ENCODE measurements at regions not wholly inside any gene's neighbourhood (a gene's known extent, or its start where the extent isn't known, plus 50 kb on each side); places are given as distances from the start of the nearest gene placed in this dataset.

DNA sequence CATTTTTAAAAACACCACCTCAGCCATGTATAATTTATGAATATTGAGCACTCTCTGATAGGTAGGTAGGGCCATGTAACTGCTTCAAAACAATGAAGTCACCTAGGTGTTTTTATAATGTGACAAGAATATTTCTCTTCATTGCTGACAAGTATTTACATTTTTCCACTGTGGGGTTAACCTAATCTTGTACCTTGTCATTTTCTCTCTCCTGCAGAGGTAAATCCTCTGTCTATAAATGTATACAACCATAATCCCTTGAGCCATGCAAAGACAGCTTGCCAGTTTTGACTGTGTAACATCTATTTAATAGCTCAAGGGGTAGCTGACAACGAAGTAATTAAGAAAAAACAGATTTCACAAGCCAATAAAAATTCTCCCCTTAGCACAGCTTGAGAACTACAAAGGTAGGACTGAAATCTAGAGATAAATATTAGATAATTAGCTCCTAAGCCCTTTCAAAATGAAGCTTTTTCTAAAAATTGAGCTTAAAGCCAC, 137.6 kb upstream of the POGK start:
- no peak for DNase-seq

DNA sequence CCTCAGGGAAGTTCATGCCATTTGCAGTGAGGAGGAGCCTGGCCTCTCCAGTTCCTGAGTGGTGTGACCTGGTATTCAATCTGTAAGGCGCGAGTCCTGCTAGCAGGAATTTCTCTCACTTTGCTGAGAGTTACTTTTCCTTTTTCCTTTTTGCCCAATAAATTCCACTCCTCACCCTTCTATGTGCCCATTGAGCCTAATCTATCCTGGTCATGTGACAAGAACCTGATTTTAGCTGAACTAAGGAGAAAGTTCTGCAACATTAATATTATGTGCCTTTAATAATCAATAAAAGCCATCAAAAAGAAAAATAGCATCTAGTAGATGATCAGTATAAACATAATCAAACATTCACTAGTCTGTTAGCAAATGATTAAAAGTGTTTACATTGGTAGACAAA, 136.1 kb upstream of the POGK start:
- DNase-seq: no peak

GRCh38 chr1:166703726-166704462, 135.4 kb upstream of the POGK start:
- no peak for DNase-seq

GRCh38 chr1:166705376-166706289, 133.6 kb upstream of the POGK start:
- DNase-seq: no peak

DNA sequence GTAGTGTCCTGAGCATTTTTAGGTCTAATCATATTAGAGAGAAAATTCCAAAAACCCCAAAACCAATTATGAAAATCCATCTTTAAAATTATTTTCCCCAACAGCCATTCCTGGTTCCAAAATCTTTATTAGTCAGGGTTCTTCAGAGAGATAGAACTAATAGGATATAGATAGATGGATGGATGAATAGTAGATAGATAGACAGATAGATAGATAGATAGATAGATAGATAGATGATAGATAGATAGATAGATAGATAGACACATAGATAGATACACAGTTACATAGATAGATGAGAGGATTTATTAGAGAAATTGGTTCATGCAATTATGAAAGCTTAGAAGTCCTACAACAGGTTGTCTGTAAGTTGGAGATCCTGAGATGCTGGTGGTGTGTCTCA, 122.7 kb upstream of the POGK start:
- no peak for DNase-seq

- no peak for DNase-seq
Observed at GRCh38 chr1:166721145-166721544, 118.1 kb upstream of the POGK start.

DNA sequence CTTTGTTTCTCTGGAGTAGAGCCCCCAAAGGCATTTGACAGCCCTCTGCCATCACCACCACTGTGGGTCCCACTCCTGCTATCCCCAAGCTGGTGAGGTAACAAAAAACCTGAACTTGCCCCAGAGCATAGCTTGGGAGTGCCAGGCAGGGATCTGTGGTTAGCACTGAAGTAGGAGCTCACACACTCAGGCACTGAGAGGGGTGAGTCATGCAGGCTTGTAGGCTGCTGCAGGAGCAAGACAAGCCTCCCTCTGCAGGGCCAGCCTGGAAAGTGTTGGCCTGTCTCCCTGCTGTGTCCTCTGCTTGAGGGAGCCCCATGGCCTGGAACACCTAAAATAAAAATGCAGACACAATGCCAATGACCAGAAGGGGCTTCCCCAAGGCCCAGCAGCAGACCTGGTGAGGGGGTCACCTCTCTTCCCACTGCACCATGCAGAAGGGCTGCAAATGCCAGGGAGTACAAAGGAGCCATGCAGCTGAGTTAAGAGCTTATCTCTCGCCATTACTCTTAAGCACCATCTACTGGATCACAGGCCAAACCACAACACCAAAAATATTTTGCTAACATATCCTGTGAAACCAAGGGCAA, 108.9 kb upstream of the POGK start:
- DNase-seq: no peak

GRCh38 chr1:166738140-166738539, 101.1 kb upstream of the POGK start:
- no peak for DNase-seq

- DNase-seq: no peak
Observed at GRCh38 chr1:166738873-166739272, 100.4 kb upstream of the POGK start.

DNA sequence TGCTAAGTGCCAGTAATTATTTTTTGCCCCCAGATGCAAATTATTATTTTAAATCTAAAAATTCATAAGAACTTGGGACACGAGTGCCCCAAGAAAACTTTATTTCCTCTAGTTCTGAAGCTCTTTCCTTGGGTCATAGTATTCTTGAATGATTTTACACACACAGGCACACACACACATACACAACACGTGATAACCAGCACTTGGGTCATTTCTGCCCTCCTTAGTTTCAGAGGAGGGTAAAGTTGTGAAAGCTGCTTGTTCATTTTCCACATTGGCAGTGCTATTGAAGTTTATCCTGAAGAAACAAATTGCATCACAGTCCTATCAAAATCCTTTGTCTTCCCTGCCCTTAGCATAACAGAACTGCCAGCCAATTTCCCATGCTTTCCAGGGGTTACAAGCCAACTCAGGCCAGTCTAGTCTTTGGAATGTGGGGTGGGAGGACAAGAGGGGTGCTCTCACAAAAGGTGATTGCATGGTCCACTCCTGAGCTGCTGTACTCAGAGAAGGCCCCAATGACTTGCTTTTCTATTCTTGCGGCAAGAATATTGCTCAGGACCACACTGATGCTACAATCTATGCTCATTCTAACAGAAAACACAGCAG, 98.5 kb upstream of the POGK start:
- peak; percentile 1 for DNase-seq

DNA sequence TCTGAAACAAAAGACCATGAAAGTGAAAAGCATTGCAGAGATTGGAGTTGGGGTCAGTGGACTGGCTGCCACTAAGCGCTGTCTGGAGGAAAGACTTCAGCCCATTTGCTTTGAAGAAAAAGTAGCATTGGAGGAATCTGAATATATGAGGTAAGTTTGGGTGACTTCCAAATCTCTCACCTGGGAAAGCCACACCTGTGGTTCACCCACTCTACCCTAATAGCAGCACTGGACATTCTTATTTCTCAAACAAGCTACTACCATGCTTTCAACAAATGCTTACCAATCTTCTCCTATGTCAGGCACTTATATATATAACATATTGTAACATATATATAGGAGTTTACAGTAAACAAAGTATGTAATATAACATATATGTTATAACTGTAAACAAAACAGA, 76.0 kb upstream of the POGK start:
- no peak for DNase-seq

DNA sequence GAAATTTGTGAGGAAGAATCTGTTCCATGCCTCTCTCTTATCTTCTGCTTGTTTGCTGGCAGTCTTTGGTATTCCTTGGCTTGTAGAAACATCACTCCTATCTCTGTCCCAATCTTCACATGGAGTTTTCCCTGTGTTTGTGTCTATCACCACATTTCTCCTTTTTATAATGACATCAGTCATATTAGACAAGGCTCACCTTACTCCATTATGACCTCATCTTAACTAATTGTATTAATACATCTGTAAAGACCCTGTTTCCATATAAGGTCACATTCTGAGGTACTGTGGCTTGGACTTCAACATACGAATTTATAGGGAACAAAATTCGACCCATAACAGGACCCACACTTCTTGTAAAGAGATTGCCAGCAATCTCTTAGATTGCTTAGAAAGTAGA, 72.3 kb upstream of the POGK start:
- no peak for DNase-seq

GRCh38 chr1:166784646-166785045, 54.6 kb upstream of the POGK start:
- peak; percentile 4 for DNase-seq

DNA sequence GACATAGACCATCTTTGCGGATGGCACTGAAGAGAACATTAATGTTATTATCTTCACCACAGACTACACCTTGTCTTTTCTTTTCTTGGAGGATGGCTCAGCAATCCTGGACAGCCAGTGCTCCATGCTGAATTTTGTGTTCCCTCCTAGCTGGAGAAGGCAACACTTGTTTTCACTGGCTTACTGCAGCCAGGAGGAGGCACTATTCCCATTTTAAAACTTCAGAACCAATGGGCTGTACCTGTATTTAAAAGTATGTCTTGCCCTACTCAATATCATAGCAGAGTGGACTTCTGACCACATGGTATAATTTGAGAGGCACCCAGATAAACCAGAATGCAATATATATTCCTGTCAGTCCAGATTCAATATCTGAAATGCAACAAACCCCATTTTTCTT, 53.3 kb upstream of the POGK start:
- DNase-seq: no peak

- no peak for DNase-seq
Observed at GRCh38 chr1:166789286-166789685, 50.0 kb upstream of the POGK start.
